ENCODE measurements at regions not wholly inside any gene's neighbourhood (a gene's known extent, or its start where the extent isn't known, plus 50 kb on each side); places are given as distances from the start of the nearest gene placed in this dataset.
A peak's percentile ranks its signal among the peaks of the same experiment; 100 is the strongest.

GRCh38 chr7:11235491-11235890 is 261.8 kb downstream of the PHF14 start:
- no peak overlapping the region for H3K4me3 ChIP-seq
- no peak for DNase-seq (ENCODE audit: low spot score in 2 of 2)
- no peaks in the 10 kb centered on the region for H3K9me3 ChIP-seq
- no peak for TF ChIP-seq POLR2A (IDR thresholded peaks at IDR 0.05)
- TF ChIP-seq, protein P1, sequence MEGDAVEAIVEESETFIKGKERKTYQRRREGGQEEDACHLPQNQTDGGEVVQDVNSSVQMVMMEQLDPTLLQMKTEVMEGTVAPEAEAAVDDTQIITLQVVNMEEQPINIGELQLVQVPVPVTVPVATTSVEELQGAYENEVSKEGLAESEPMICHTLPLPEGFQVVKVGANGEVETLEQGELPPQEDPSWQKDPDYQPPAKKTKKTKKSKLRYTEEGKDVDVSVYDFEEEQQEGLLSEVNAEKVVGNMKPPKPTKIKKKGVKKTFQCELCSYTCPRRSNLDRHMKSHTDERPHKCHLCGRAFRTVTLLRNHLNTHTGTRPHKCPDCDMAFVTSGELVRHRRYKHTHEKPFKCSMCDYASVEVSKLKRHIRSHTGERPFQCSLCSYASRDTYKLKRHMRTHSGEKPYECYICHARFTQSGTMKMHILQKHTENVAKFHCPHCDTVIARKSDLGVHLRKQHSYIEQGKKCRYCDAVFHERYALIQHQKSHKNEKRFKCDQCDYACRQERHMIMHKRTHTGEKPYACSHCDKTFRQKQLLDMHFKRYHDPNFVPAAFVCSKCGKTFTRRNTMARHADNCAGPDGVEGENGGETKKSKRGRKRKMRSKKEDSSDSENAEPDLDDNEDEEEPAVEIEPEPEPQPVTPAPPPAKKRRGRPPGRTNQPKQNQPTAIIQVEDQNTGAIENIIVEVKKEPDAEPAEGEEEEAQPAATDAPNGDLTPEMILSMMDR (IDR thresholded peaks at IDR 0.05), result no peak
- no peak for TF ChIP-seq EP300 (IDR thresholded peaks at IDR 0.05)
- WGBS, 2 donors, result 83 to 93% methylated on average over 8 of the region's 8 CpGs
- no peak overlapping the region for H3K27ac ChIP-seq
- H3K4me1 ChIP-seq, result peaks cover 0 to 44% (median 3%) of the 10 kb centered on the region in 4 donors
- H3K36me3 ChIP-seq, result no peaks in the 10 kb centered on the region
- no peaks in the 10 kb centered on the region for H3K27me3 ChIP-seq

GRCh38 chr7:11236680-11237079 is 263.0 kb downstream of the PHF14 start:
- Histone ChIP-seq H3K4me3 (no peak overlapping the region), H3K27me3 (no peaks in the 10 kb centered on the region), H3K36me3 (no peaks in the 10 kb centered on the region), H3K27ac (no peak overlapping the region), H3K4me1 (peaks cover 0 to 32% (median 0%) of the 10 kb centered on the region in 4 donors), H3K9me3 (no peaks in the 10 kb centered on the region)
- 31 to 51% methylated on average over 3 of the region's 3 CpGs for WGBS, 2 donors
- DNase-seq (ENCODE audit: low spot score in 2 of 2), result no peak
- TF ChIP-seq EP300 (IDR thresholded peaks at IDR 0.05) (no peak), POLR2A (IDR thresholded peaks at IDR 0.05) (no peak)
- TF ChIP-seq, protein P1 (IDR thresholded peaks at IDR 0.05), result no peak

GRCh38 chr7:11237742-11238141 is 264.1 kb downstream of the PHF14 start:
- TF ChIP-seq POLR2A (IDR thresholded peaks at IDR 0.05), result no peak
- TF ChIP-seq EP300 (IDR thresholded peaks at IDR 0.05), result no peak
- TF ChIP-seq, protein P1 (IDR thresholded peaks at IDR 0.05), result no peak
- peak overlapping the region in 2 of 4 donors; percentile 3 to 36 for H3K4me3 ChIP-seq
- no peaks in the 10 kb centered on the region for H3K9me3 ChIP-seq
- no peaks in the 10 kb centered on the region for H3K36me3 ChIP-seq
- peaks cover 0 to 28% (median 0%) of the 10 kb centered on the region in 4 donors for H3K4me1 ChIP-seq
- WGBS, 2 donors, result 56 to 66% methylated on average over 7 of the region's 7 CpGs
- H3K27ac ChIP-seq, result no peak overlapping the region
- no peak for DNase-seq (ENCODE audit: low spot score in 2 of 2)
- H3K27me3 ChIP-seq, result no peaks in the 10 kb centered on the region

GRCh38 chr7:11239316-11239715 is 265.6 kb downstream of the PHF14 start:
- Histone ChIP-seq H3K4me3 (no peak overlapping the region), H3K27ac (no peak overlapping the region), H3K27me3 (no peaks in the 10 kb centered on the region), H3K4me1 (peaks cover 0 to 24% (median 0%) of the 10 kb centered on the region in 4 donors), H3K9me3 (no peaks in the 10 kb centered on the region), H3K36me3 (no peaks in the 10 kb centered on the region)
- TF ChIP-seq EP300 (IDR thresholded peaks at IDR 0.05), result no peak
- no peak for TF ChIP-seq POLR2A (IDR thresholded peaks at IDR 0.05)
- TF ChIP-seq, protein P1 (IDR thresholded peaks at IDR 0.05), result no peak
- WGBS, 2 donors, result 86 to 99% methylated on average over 4 of the region's 4 CpGs
- no peak for DNase-seq (ENCODE audit: low spot score in 2 of 2)

- Histone ChIP-seq H3K4me3 (no peak overlapping the region), H3K9me3 (no peaks in the 10 kb centered on the region), H3K27me3 (no peaks in the 10 kb centered on the region), H3K4me1 (no peaks in the 10 kb centered on the region), H3K36me3 (no peaks in the 10 kb centered on the region), H3K27ac (no peak overlapping the region)
- TF ChIP-seq POLR2A (IDR thresholded peaks at IDR 0.05) (no peak), EP300 (IDR thresholded peaks at IDR 0.05) (no peak)
- TF ChIP-seq, protein P1 (IDR thresholded peaks at IDR 0.05), result no peak
- WGBS, 2 donors, result 90 to 98% methylated on average over 3 of the region's 3 CpGs
- no peak for DNase-seq (ENCODE audit: low spot score in 2 of 2)
Observed at GRCh38 chr7:11243739-11244138, 270.1 kb downstream of the PHF14 start.

All from tibial nerve (tissue), 4 donors.